Ureter (tissue), 1 donor: ENCODE measurements at regions not wholly inside any gene's neighbourhood (a gene's known extent, or its start where the extent isn't known, plus 50 kb on each side); places are given as distances from the start of the nearest gene placed in this dataset.

Experiments used
- DNase-seq: peaks from one replicate; pipeline ENCODE4 v3.0.0-alpha.2; 2020; ENCODE audit warnings: low spot score
- donor health status: DM: yes; HTN: yes; CAD: no.

DNA sequence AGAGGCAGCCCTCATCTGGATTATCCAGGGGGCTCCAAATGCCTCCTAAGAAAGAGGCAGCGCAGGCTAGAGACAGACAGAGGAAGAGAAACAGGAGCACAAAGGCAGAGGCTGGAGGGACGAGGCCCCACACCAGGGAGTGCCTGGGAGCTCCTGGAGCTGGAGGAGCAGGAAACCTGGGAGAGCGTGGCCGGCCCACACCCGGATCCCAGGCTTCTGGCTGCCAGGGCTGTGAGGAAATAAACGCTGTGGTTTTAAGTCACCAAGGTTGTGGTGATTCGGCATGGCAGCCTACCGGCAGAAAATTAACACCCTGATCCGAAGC is 165.5 kb downstream of the OLFM1 start:
- no peak for DNase-seq

DNA sequence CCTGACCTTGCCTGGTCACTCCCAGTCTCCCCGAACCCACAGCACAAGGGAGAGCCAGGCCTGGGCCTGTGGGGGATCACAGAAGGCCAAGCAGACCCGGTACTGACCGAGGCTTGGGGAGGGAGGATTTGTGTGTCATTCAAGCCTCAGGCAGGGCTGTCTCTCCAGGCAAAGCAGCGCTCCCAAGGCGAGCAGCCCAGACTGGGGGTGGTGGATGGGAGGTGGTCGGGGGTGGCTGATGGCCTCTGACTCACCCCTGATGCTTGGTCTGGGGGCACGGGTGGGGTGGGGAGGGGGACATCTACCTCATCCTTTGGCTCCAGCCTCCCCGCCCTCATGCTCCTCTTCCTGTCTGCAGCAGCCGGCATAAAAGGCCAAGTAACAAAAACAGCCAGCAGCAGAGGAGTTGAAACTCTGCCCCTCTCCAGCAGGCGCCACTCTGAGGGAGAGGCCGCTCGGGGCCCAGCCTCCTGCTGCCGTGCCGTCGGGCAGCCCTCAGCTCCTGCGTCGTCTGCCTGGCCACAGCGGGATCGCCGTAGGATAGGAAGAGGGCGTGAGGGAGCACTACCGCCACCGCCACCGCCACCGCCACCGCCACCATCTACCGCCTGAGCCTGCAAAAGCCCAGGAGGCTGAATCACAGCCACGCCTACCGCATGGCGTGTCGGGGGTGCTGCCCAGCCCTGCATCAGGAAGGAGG is 166.0 kb downstream of the OLFM1 start:
- DNase-seq: no peak

DNA sequence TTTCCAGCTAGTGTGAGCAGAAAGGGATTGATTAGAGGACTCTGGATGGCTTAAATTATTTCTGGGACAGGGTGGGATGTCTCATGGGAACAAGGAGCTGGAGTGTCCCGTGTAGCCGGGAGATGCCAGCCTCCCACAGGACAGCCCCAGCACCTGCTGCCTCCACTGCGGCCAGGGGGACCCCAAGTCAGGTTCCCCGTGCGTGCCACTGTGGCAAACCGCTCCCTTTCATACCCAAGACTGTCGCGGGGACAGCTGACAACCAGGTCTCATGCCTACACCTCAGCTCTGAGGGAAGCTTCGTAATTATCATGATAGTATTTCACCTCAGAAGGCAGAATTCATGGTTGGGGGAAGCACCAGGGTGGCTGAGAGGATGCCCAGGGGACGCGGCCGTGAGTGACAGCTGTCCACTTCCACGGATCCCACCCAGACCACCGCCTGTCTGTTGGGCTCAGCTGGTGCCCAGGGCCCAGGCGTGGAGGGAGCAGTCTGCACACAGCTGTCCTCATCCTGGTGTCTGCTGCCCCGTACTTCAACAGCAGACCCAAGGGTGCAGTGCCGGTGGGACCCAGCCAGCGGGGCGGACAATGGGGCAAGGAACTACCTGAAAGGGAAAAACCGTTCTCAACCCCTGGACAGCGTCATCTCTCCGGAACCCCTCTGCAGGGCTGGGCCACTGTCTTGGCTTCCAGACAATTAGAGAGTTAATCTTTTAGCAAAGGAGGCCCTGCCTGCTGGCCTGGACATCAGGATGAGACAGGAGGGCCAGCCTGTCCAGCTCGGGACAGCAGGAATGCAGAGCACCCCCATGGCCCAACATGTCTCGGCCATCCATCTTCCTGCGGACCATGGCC is 166.9 kb downstream of the OLFM1 start:
- DNase-seq: no peak

DNA sequence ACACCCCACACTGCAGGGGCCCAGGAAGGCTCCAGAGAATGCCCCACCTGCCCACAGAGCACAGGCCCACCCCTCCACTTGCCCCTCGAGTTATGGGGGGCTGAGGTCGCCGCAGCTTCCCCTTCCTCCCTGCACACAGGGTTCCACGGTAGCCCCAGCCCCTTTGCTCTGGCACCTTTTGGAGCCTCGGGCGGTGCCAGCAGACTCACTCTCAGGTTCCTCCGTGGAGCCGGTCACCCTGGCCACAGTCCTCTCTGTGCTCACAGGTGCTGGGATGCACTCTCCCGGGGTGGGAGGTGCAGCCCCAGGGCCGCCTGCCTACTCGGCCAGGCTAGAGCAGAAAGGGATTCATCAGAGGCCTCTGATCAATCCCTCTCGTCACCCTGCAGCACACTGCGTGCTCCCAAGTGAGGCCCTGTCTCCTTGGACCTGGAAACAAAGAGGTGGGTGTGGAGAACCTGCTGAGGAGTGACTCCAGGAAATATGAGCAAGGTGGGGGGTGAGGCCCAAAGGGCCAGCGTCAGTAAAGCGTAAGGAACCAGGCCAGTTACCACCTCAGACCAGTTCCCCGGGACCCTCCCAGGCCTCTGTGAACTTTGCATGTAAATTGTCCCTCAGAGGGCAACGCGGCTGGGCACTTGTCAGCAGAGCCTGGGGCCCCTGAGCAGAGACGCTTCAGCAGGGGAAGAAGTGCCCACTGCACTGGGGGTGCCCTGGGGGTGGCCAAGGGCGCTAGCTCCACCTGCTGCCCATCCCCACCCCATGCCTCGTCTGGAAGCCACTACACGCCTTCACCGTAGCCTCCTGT is 167.8 kb downstream of the OLFM1 start:
- DNase-seq: no peak

DNA sequence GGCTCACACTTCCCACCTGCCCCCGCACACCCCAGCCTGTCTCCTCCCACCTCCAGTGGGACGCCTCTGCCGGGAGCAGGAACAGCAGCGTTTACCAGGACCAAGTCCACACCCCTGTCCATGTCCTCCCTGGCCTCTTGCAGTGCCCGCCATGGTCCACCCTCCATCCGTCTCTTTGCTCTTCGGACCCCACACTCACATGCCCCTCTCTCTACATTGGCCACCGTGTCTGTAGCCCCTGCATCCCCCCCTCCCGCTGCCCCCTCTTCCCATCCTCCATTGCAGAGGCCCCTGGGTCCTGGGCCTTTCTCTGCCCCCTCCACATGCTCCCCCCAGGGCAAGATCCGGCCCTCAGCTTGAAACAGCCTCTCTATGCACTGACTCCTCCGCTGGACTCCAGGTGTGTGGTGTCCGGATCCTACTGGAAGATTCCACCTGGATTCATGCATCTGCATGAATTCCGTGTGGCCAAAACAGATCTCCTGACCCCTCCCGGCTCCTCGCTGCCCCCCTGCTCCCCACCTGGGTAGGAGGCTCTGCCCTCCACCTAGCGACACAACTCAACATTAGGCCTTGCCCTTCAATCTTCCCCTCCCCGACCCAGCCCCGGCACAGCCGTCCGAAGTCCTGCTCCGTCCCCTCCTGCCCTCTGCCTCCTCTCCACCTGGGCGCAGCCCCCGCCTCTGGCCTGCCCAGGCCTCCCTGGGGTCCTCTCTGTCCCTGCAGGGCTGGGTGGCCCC is 168.5 kb downstream of the OLFM1 start:
- no peak for DNase-seq

DNA sequence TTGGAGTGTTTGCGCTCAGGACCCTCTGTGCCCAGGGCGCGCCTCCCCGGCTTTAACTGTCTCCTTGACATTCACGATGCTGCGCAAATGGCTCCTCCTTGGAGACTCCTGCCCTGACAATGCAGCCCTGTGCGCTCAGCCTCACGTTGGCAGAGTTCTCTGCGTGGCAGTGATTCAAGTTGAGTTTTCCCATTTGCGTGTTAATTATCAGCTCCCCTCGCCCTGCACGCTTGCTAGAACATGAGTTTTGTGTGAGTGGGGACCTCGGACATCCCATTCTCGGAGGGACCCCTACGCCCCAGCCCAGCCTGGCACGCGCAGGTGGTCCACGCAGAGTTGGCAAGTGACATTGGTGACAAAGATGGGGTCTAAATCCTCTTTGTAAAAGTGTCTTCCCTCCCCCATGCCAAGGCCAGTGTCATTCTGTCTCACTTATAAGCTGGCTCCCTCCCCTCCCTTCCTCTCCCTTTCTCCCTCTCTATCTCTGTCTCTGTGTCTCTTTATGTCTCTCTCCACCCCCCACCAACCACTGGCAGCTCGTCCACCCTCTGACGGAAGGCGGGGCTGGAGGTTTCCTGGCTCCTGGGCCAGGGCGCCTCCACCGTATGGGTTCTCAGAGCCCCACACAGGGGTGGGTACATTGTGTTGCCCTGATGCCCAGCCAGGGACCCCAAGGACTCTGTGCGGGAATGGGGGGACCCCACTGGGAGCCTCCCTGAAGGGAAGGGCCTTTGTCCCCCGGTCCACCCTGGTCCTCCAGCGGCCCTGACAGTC is 169.3 kb downstream of the OLFM1 start:
- DNase-seq: no peak

DNA sequence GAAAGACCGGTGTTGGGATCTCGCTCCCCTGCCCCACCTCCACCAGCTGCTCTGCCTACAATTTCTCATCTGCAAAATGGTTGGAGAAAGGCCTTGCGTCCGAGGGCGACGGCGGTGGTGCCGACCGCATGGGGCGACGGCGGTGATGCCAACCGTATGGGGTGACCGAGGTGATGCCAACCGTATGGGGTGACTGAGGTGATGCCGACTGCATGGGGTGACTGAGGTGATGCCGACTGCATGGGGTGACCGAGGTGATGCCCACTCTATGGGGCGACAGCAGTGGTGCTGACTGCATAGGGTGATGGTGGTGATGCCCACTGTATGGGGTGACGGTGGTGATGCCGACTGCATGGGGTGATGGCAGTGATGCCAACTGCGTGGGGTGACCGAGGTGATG is 171.0 kb downstream of the OLFM1 start:
- DNase-seq: no peak

DNA sequence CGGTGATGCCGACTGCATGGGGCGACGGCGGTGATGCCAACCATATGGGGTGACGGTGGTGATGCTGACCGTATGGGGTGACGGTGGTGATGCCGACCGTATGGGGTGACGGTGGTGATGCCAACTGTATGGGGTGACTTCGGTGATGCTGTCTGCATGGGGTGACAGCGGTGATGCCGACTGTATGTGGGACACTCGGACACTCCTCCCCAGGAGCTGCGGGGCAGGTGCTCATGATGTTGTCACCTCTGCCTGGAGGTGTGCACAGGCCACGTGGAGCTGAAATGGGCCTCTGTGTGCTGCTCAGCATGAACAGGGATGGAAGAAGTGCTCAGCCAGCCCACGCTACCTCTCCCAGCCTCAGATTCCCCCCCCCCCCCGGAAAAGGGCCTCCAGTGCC is 171.8 kb downstream of the OLFM1 start:
- DNase-seq: no peak

DNA sequence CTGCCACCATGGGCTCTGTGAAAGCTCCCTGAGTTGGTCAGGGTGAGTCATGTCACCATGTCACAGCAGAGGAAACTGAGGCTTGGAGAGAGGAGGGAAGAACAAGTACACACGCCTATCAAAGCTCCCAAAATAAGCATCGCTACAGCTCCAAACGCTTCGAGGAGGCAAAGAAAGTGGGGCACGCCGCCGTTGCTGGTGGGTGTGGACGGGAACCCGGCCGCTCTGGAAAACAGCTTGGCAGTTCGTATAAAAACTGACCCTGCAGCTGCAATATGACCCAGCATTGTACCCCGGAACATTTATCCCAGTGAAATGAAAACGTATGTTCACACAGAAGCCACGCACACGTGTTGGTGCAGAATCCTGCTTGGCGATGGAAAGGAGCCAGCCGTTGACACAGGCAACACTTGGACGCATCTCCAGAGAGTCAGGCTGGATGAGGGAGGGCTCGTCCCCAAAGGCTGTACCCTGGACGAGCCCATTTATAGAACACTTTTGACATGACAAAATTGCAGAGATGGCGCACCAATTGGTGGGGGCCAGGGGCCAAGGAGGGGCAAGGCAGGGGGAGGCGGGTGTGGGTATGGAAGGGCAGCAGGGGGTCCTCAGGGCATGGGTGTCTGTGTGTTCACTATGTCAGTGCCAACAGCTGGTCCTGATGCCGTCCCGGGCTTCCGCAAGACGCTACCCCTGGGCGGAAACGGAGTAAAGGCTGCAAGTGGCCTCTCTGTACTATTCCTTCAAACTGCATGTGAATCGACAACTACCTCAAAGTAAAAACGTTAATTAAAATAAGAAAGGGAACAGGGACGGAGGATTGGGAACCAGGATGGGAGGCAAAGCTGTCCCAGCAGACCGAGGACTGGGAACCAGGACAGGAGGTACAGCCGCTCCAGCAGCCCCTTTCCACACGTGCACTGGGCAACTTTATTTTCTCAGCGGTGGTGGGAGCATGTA is 173.0 kb downstream of the OLFM1 start:
- DNase-seq: no peak

DNA sequence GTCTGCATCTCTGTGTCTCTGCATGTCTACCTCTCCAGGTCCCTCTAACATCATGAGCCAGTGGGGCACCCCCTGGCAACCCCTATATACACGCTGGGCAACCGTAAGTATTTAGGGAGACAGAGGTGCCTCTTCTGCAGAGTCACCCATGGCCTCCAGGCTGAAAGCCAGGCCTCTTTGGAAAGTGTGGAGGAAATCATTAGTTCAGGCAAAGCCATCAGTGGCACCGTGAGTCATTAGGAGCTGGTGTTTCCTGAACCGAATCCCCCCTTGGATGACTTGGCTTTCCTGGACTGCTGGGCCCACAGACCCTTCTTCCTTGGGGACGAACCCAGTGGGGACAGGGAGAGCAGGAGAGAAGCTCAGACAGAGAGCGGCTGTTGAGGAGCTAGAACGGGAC is 174.8 kb downstream of the OLFM1 start:
- no peak for DNase-seq

DNA sequence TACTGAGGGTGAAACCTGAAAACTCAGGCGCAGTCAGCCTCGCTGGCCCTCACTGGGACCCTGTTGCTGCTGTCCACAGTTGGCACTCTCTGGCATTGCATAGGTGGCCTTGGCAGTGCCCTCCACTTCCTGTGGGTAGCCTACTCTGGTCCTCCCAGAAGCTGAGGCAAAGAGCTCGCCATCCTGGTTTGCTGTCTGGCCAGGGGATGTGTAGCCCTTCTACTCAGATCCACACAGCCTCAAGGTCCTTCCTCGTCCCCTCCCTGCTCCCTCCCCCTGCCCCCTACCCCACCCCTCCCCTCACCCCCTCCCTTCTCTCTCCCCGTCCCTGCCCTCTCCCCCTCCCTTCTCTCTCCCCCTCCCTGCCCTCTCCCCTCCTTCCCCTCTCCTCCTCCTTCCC is 176.0 kb downstream of the OLFM1 start:
- DNase-seq: no peak

DNA sequence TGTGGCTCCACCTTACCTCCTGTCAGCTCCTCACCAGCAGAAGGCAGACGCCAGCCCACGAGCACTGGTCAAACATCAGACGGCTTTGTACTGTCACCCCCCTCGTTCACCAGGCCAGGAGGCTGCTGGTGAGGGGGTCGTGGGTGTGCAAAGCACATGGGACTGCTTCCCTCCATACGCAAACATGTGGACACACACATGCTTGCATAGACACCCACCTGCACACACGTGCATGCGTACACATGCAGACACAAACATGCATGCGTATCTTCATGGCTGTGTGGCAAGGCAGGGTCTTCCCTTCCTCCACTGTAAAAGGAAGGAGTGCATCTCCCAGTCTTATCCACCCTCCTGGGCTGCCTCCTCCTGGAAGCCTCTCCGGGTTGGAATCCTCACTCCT is 178.5 kb downstream of the OLFM1 start:
- DNase-seq: no peak

DNA sequence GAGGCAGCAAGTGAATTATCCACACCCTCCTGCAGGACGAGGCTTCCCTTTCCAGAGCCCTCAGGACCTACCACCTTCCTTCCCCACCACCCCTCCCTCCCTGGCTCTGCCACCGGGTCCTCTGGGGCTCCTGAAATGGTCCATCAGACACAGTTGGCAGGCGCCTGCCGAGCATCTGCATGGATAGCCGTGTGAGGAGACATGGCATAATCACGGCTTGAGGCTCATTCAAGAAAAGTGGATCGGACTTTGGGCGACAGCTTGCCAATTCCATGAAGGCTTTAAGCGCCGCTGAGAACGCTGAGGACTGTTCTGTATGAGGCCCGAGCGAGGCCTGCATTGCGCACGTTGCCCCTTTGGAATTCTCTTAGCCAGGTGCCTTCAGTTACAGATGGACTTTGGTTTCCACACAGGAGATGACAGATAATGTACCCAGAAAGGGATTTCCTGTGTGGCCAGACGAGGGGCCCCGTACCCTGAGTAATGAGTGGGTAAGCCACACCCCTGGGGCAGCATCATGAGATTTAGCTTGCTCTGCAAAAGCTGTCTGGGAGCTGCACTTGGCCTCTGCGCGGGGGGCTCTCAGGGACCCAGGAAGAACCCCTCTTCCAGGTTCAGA is 179.8 kb downstream of the OLFM1 start:
- DNase-seq: no peak

DNA sequence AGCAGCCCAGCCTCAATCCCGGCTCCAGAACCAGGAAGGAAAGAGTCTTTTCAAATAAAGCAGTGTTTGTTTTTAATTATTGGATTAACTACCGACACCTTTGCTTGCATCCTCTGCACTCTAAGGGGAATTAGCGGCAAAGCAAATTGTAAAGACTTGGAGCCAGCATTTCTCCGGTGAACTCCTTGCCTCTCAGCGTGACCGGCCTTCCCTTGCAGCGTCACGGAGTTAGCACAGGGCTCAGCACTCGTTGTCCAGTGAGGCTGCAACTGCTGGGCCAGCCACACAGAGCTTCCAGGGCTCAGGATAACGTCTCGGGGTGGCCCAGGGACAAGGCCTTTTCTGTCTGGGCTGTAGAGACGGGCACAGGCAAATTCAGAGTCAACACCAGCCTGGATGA is 180.6 kb downstream of the OLFM1 start:
- no peak for DNase-seq

DNA sequence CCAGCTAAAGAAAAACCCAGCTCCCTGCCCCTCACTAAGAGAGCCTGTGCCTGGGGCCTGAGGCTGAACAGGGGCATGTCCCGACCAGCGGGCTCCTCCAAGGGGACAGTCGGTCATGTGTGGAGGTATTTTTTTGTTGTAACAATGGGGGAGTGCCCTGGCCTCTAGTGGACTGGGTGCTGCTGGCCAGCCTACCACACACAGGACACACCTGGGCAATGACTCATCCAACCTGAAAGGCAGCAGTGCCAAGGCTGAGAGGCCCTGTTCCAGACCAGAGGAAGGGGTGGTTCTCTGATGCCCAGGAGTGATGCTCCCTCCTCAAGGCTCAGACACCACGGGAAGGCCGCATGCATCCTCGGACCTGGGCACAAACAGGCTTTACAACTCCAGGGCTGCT is 181.5 kb downstream of the OLFM1 start:
- DNase-seq: no peak

DNA sequence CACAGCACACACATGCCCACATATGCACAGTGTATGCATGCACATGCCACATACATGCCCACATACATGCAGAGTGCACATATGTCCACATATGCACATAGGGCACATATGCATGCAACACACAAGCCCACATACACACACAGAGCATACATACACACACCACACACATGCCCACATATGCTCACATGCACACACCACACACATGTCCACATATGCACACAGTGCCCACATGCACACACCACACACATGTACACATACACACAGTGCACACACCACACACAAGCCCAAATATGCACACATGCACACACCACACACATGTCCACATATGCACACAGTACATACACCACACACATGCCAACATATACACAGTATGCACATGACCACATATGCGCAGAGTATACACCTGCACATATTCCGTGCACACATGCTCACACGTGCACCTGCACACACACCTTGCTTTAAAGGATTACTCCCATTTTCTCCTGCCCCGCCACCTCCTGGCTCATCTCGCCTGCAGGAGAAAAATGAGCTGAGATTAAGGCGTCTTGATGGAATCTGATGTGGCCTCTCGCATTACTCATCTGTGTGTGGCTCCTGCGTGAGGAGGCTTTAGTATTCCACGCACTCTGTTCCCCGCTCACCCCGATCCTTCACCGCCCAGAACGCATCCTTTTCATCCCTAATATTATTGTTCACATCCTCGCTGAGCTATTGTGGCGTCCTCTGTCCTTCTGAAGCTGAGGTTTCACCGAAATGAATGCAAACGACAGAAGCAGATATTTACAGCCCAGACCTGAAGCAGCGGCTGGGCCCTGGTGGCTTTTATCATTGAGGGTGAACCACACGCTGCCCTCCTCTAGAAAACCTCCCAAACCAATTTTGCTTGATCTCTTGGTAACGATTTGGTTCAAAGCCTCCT is 182.7 kb downstream of the OLFM1 start:
- DNase-seq: no peak

DNA sequence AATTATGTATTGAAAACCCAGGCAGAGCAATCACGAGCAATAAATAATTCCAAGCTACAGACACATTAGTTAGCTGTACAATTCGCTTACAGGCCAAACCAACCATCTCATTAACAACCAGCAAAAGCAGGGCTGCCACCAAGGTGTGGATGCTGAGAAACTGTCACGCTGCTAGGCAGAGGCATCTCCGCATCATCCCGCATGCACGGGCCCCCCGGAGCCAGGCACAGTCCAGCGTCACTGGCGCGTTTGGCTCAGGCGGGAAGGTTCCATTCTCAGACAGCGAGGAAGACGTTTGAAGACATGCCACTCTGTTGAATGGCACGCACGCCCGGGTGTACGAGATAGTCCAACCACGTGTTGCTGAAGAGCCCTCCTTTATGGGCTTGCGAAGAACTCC is 184.0 kb downstream of the OLFM1 start:
- DNase-seq: no peak

DNA sequence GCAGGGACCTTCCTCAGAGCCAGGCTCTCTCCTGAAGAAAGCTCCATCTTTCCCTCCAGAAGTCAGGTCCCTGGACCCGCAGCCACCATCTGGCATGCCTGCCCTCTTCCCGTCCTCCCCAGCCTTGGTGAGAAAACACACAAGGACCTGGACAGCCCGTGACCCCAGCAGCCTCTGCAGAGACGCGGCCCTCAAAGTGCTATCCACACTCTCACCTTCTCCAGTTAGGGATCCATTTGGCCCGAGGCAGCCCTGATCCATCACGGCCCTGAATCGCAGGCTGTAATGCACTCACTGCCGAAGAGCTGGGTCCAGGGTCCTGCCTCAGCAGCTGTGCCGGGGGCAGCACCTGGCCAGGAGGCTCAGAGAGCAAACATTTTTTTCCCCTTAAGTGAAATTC is 185.1 kb downstream of the OLFM1 start:
- DNase-seq: no peak

DNA sequence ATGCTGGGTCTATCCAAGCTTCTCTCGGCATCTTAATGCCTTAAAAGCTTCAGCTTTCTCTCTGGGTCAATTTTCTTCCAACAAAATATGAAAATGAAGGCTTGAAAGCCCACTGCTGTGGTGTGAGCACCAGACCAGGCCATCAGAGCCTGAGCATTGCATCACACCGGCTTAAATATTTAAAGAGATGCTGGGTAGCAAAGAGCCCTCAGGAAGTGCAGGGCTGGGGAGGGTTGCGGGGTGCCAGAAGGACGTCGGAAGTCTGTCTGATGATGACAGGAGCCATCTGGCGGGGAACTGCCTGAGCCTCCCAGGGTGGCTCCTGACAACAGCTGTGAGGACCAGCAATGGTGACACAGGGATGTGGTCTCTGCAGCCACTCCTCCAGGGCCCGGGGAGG is 185.5 kb downstream of the OLFM1 start:
- DNase-seq: no peak
